CD4-positive, alpha-beta T cell treated with Interleukin-4 for 1 hour (primary cell): ENCODE measurements at regions not wholly inside any gene's neighbourhood (a gene's known extent, or its start where the extent isn't known, plus 50 kb on each side); places are given as distances from the start of the nearest gene placed in this dataset.
"Not testable (repeated sequence)": the region's sequence is repeated elsewhere in the genome, so short reads cannot be mapped to it uniquely, and the experiment has no call there.

ENCODE experiments used
- DNase-seq, 2 donors: peaks; one replicate each; pipeline ENCODE4 v3.0.0-alpha.2; 2020 to 2022

- no peak for DNase-seq
Observed at GRCh38 chrX:74179499-74179898, 124.5 kb upstream of the ZCCHC13 start.

GRCh38 chrX:74179071-74179470 lies 124.9 kb upstream of the ZCCHC13 start:
- DNase-seq, result no peak

DNA sequence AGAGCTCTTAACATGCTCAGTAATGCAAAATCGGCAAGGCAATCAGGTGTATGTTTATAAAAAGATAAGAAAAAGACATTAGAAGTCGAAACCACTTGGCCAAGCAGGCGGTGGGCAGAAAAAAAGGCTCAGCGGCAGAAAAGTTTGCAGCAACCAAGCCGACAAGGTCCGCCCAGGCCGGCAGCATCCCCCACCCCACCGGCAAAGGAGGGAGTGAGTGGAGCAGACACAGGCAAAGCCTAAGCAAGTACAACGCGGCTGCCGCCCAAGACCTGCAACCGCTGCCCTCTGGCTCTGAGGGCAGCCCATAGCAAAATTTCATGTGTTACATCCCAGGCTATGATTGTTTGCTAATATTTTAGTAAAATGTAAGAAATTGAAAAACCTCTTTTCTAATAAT lies 125.4 kb upstream of the ZCCHC13 start:
- no peak for DNase-seq

- no peak for DNase-seq
Observed at GRCh38 chrX:74171465-74171864, 132.5 kb upstream of the ZCCHC13 start.

DNA sequence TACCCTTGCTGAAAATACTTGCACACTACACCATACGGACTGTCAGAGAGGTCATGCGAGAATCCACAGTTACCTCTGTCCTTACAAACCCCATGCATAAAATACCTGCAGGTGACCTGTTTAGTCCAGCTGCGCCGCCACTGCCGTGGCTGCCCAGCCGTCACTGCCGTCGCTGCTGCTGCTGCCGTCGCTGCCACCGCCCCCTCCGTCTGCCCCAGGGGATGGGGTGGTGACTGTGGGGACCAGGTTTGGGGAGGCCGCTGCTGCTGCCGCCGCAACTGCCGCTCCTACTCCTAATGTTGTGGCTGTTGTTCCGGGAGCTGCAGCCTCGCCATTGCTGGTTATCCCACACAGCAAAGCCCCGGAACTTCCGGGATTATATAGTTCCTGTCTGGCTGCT lies 141.8 kb upstream of the ZCCHC13 start:
- no peak for DNase-seq

DNA sequence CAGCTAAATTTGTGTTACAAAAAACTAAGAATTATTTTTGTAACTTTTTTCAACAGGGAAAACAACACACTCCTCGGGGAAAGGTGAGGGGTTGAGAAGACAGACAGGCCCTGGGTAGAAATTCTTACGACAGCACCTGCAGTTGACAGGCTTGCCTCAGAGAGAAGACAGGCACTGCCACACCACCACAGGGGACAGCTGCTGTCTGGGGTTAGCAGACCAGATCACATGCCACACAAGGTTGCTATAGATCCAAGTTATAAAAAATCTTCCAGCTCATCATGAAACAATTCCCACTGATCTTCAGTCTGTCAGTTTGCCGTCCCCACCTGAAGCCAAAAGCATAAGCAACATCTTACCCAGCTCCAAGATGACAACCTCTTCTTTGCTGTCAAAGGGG lies 143.2 kb upstream of the ZCCHC13 start:
- DNase-seq, result no peak

- DNase-seq, result no peak
Observed at GRCh38 chrX:74160358-74160757, 143.6 kb upstream of the ZCCHC13 start.

GRCh38 chrX:74147439-74147838 lies 156.5 kb upstream of the ZCCHC13 start:
- no peak for DNase-seq

- DNase-seq, result no peak
Observed at GRCh38 chrX:74138943-74139342, 165.0 kb upstream of the ZCCHC13 start.

GRCh38 chrX:74133156-74133796 lies 170.7 kb upstream of the ZCCHC13 start:
- DNase-seq, result peak in 1 of 2 donors; percentile 54

DNA sequence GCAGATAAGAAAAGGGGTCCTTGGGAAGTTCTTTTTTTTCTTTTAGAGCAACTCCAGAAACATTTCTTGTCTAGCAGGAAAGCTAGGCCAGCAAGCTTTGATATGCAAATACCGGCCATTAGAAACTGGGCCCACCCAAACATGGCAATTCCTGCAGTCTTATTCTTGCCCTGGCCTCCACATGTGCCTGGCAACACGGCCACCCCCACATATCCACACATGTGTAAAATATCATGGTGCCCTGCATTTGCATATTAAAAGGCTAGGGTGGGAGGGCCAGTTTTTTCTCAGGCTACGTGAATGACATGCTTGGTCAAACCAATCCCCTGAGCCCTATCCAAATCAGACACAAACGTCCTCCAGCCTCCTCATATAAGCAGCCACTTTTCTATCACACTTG lies 171.7 kb upstream of the ZCCHC13 start:
- DNase-seq, result no peak

GRCh38 chrX:74119016-74119910 lies 184.7 kb upstream of the ZCCHC13 start:
- no peak for DNase-seq

DNA sequence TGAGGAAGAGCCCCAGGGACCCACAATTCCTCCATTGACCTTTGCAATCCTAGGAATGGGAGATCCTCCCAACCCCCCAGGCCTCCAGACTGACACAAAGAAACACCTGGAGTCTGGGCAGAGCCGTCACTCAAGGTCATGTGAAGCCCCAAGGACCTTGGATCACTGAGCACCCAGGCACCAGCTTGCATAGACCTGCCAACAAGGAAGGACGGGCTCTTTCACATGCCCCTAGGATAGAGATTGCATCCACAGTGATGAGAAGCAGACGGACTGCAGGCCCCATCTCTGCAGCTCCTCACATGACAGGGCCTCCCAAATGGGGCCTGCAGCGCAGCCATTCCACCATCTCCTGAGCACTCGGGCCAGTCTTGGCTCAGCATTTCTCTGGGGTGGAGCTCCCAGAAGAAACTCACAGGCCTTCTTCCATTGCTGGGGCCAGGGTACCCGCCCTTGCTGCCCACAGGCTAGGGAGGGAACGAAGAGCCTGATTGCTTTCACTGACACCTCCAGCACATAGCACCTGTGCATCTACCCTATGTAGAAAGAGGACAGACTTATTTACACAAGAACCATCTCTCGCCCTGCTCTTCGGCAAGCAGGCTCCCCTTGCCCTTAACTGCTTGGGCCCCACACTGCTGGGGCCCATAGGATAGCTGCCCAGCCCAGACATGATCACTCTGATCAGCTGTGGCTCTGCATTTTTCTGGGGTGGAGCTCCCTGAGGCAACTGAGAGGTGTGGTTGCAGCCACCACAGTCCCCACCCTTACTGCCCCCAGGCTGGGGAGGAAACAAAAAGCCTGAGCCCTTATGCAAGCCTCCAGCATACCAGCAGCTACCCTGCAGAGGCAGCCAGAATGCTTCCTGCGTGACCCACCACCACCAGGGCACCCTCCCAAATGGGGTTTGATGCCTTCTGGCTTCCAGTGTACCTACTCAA lies 185.7 kb upstream of the ZCCHC13 start:
- no peak for DNase-seq

GRCh38 chrX:74111245-74111644 lies 192.7 kb upstream of the ZCCHC13 start:
- no peak for DNase-seq

GRCh38 chrX:74107666-74108065 lies 196.3 kb upstream of the ZCCHC13 start:
- no peak for DNase-seq

DNA sequence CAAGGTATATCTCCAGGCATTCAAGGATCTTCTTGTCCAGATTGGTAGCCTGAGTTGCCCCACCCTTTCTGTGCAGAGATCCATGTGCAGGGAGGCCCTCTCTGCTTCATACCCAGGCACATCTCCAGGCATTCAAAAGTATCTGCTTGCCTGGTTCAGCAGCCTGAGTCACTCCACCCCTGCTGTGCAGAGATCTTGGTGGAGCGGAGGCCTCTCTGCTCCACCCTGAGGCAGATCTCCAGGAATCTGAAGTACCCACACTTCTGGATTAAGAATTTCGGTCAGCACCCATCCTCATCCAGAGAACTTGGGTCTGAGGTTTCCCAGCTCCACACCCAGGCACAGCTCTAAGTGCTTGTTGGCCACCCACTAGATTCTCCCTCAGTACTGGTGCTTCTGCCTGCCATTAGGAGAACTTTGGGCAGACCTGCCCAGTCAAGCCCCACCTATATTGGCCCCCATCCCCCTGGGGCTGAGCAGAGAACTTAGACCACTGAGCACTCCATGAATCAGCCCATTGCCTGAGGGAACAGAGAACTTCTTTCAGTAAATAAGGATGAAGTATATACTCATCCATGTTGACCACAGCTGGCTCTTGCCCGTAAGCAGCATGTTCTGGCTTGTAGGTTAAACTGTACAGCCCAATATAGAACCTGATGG lies 199.5 kb upstream of the ZCCHC13 start:
- DNase-seq, result no peak

GRCh38 chrX:74098407-74098806 lies 205.6 kb upstream of the ZCCHC13 start:
- not testable (repeated sequence) for DNase-seq

DNA sequence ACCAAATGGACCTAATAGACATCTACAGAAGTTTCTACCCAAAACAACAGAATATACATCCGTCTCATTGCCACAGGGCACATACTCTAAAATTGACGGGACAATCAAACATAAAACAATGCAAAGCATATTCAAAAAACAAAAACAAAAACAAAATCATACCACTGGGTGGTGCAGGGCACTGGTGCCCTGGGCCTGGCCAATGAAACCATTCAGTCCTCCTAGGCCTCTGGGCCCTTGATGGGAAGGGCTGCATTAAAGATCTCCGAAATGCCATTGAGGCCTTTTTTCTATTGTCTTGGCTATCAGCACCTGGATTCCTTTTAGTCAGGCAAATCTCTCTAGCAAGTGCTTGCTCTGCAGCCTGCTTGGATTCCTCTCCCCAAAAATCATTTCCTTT lies 213.9 kb upstream of the ZCCHC13 start:
- DNase-seq, result no peak

- DNase-seq, result no peak
Observed at GRCh38 chrX:74085642-74086236, 218.2 kb upstream of the ZCCHC13 start.

GRCh38 chrX:74080165-74080564 lies 223.8 kb upstream of the ZCCHC13 start:
- no peak for DNase-seq

- no peak for DNase-seq
Observed at GRCh38 chrX:74065831-74066390, 213.4 kb upstream of the XIST start.
